ENCODE measurements at regions not wholly inside any gene's neighbourhood (a gene's known extent, or its start where the extent isn't known, plus 50 kb on each side); places are given as distances from the start of the nearest gene placed in this dataset.

DNA sequence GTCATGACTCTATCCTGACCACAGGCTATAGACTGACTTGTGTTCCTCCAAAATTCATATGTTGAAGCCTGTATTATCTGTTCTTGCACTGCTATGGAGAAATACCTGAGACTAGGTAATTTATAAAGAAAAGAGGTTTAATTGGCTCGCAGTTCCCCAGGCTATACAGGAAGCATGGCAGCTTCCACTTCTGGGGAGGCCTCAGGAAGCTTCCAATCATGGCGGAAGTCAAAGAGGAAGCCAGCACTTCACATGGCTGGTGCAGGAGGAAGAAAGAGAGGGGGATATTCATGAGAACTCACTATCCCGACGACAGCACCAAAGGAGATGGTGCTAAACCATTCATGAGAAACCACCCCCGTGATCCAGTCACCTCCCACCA, 84.3 kb upstream of the KDM7A start:
- no peak for TF ChIP-seq POLR2AphosphoS5 (IDR thresholded peaks at IDR 0.05)
- TF ChIP-seq, protein P1, sequence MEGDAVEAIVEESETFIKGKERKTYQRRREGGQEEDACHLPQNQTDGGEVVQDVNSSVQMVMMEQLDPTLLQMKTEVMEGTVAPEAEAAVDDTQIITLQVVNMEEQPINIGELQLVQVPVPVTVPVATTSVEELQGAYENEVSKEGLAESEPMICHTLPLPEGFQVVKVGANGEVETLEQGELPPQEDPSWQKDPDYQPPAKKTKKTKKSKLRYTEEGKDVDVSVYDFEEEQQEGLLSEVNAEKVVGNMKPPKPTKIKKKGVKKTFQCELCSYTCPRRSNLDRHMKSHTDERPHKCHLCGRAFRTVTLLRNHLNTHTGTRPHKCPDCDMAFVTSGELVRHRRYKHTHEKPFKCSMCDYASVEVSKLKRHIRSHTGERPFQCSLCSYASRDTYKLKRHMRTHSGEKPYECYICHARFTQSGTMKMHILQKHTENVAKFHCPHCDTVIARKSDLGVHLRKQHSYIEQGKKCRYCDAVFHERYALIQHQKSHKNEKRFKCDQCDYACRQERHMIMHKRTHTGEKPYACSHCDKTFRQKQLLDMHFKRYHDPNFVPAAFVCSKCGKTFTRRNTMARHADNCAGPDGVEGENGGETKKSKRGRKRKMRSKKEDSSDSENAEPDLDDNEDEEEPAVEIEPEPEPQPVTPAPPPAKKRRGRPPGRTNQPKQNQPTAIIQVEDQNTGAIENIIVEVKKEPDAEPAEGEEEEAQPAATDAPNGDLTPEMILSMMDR (IDR thresholded peaks at IDR 0.05) = no peak
- no peak for TF ChIP-seq POLR2A (IDR thresholded peaks at IDR 0.05)
